Esophagus muscularis mucosa (tissue), 4 donors: ENCODE measurements at regions not wholly inside any gene's neighbourhood (a gene's known extent, or its start where the extent isn't known, plus 50 kb on each side); places are given as distances from the start of the nearest gene placed in this dataset.
"Not testable (repeated sequence)": the region's sequence is repeated elsewhere in the genome, so short reads cannot be mapped to it uniquely, and the experiment has no call there.

Experiments used
- DNase-seq: peaks from one replicate; pipeline ENCODE4 v3.0.0-alpha.2; 2017; ENCODE audit errors: extremely low spot score
- H3K27ac ChIP-seq, 4 donors: fragments of 200-600 bp; sonication (generic); replicated peaks in 1 of 4; 1 replicate in 3 of 4; 2 replicates in 1 of 4; pipeline ENCODE4 v1.5.1; 2016 to 2019; ENCODE audit warnings: mild to moderate bottlenecking in 1 of 4
- H3K27me3 ChIP-seq, 4 donors: fragments of 200-600 bp; sonication (generic); one replicate each; pipeline versions ENCODE4 v1.5.1 to v1.6.0; 2016 to 2019
- H3K36me3 ChIP-seq, 4 donors: fragments of 200-600 bp; sonication (generic); one replicate each; pipeline ENCODE4 v1.5.1; 2016 to 2019
- H3K4me1 ChIP-seq, 4 donors: fragments of 200-600 bp; sonication (generic); one replicate each; pipeline ENCODE4 v1.5.1; 2016 to 2019
- H3K4me3 ChIP-seq, 4 donors: fragments of 200-600 bp; sonication (generic); 1 replicate in 2 of 4; 2 replicates in 2 of 4; pipeline ENCODE4 v1.5.1; 2016 to 2019; ENCODE audit warnings: mild to moderate bottlenecking in 4 of 4, moderate library complexity in 1 of 4
- H3K9me3 ChIP-seq, 4 donors: fragments of 200-600 bp; sonication (generic); 1 replicate in 3 of 4; 2 replicates in 1 of 4; pipeline ENCODE4 v1.5.1; 2016 to 2019
- CTCF ChIP-seq, 3 experiments: fragments of 200-600 bp in 2 of 3; fragments of 450-650 bp in 1 of 3; sonication (generic) in 2 of 3; IDR thresholded peaks; one replicate each; pipeline ENCODE4 v1.5.1; 2017 to 2019; ENCODE audit warnings: antibody characterized with exemption in 3 of 3, mild to moderate bottlenecking in 2 of 3, moderate library complexity in 1 of 3
- EP300 ChIP-seq: sonication (generic); formaldehyde crosslinking; IDR thresholded peaks from one replicate; pipeline ENCODE4 v1.6.1; 2017; ENCODE audit warnings: antibody characterized with exemption
- POLR2A ChIP-seq: fragments of 450-650 bp; IDR thresholded peaks from one replicate; pipeline ENCODE4 v1.6.1; 2017; ENCODE audit warnings: antibody characterized with exemption, moderate library complexity, mild to moderate bottlenecking, low read depth
- POLR2AphosphoS5 ChIP-seq, 2 donors: sonication (generic); formaldehyde crosslinking; IDR thresholded peaks; one replicate each; pipeline ENCODE4 v1.6.1; 2017; ENCODE audit warnings: antibody characterized with exemption in 2 of 2
- WGBS: methylation state at CpG from one replicate; pipeline ENCODE4 v1.1.5; 2018; 5-methylcytosine and 5-hydroxymethylcytosine counted together
- intact Hi-C: fragments of 100-400 bp; cut with DNase I; formaldehyde crosslinking; loops from one replicate; pipeline ENCODE4 v1.15.1; 2023

- 57% methylated on average over 2 of the region's 2 CpGs for WGBS
- no peak for TF ChIP-seq CTCF (IDR thresholded peaks at IDR 0.05)
- TF ChIP-seq POLR2A, result no peak
- TF ChIP-seq POLR2AphosphoS5 (IDR thresholded peaks at IDR 0.05), result no peak
- TF ChIP-seq EP300, result no peak
- no peaks in the 10 kb centered on the region for H3K4me1 ChIP-seq
- H3K4me3 ChIP-seq, result no peak overlapping the region
- H3K36me3 ChIP-seq, result no peaks in the 10 kb centered on the region
- H3K9me3 ChIP-seq, result no peaks in the 10 kb centered on the region
- no peak for DNase-seq
- no peaks in the 10 kb centered on the region for H3K27me3 ChIP-seq
- H3K27ac ChIP-seq, result no peak overlapping the region
- intact Hi-C loops, result no loop called here
These were observed 731.1 kb upstream of the DIAPH2 start for GRCh38 chrX:95953564-95953963.

GRCh38 chrX:95956745-95957144, 727.9 kb upstream of the DIAPH2 start:
- Histone ChIP-seq H3K27ac (no peak overlapping the region), H3K9me3 (no peaks in the 10 kb centered on the region), H3K4me1 (no peaks in the 10 kb centered on the region), H3K4me3 (no peak overlapping the region), H3K27me3 (no peaks in the 10 kb centered on the region), H3K36me3 (no peaks in the 10 kb centered on the region)
- TF ChIP-seq CTCF (IDR thresholded peaks at IDR 0.05) (no peak), EP300 (no peak), POLR2AphosphoS5 (IDR thresholded peaks at IDR 0.05) (no peak), POLR2A (no peak)
- intact Hi-C loops, result no loop called here
- WGBS, result 64% methylated on average over 1 of the region's 1 CpG
- DNase-seq, result no peak

- DNase-seq, H3K4me3 ChIP-seq, H3K27ac ChIP-seq, H3K4me1 ChIP-seq, H3K9me3 ChIP-seq, intact Hi-C loops, H3K27me3 ChIP-seq, H3K36me3 ChIP-seq: not testable (repeated sequence)
- WGBS, result 76% methylated on average over 9 of the region's 9 CpGs
These were observed 711.1 kb upstream of the DIAPH2 start for GRCh38 chrX:95973456-95974095.

GRCh38 chrX:95974096-95974470, 710.6 kb upstream of the DIAPH2 start:
- Histone ChIP-seq H3K27me3 (no peaks in the 10 kb centered on the region), H3K4me3 (no peak overlapping the region), H3K9me3 (no peaks in the 10 kb centered on the region), H3K36me3 (no peaks in the 10 kb centered on the region), H3K4me1 (no peaks in the 10 kb centered on the region), H3K27ac (no peak overlapping the region)
- 75% methylated on average over 4 of the region's 4 CpGs for WGBS
- no peak for TF ChIP-seq CTCF (IDR thresholded peaks at IDR 0.05)
- TF ChIP-seq POLR2AphosphoS5 (IDR thresholded peaks at IDR 0.05), result no peak
- TF ChIP-seq EP300, result no peak
- TF ChIP-seq POLR2A, result no peak
- DNase-seq, result no peak
- intact Hi-C loops, result no loop called here

- Histone ChIP-seq H3K4me3 (no peak overlapping the region), H3K9me3 (no peaks in the 10 kb centered on the region), H3K36me3 (no peaks in the 10 kb centered on the region), H3K27me3 (no peaks in the 10 kb centered on the region), H3K27ac (no peak overlapping the region), H3K4me1 (no peaks in the 10 kb centered on the region)
- DNase-seq, result no peak
- WGBS, result 85% methylated on average over 3 of the region's 5 CpGs
- intact Hi-C loops, result no loop called here
- TF ChIP-seq CTCF (IDR thresholded peaks at IDR 0.05) (no peak), POLR2AphosphoS5 (IDR thresholded peaks at IDR 0.05) (no peak), POLR2A (no peak), EP300 (no peak)
These were observed 709.8 kb upstream of the DIAPH2 start for GRCh38 chrX:95974890-95975289.
